Activated T-helper 1 cell treated with anti-CD3 and anti-CD28 coated beads, Interleukin-12 subunit alpha, Interleukin-12 subunit beta, Interleukin-2, Interleukin-4 antibody, amounts not matched to agents 30 ng/mL and 10 ng/mL and 1 ng/mL, durations not matched to agents 14 hours and 24 hours and 36 hours (primary cell): ENCODE measurements at regions not wholly inside any gene's neighbourhood (a gene's known extent, or its start where the extent isn't known, plus 50 kb on each side); places are given as distances from the start of the nearest gene placed in this dataset.

ENCODE experiments used
- DNase-seq: peaks from one replicate; pipeline ENCODE4 v3.0.0; 2021; ENCODE audit warnings: low spot score
- H3K27ac Mint-ChIP-seq: one replicate; pipeline ENCODE4 v1.8.0; 2021; ENCODE audit warnings: mild to moderate bottlenecking, mixed read lengths
- H3K27me3 Mint-ChIP-seq: one replicate; pipeline ENCODE4 v1.8.0; 2022; ENCODE audit warnings: mild to moderate bottlenecking, moderate library complexity, mixed read lengths; ENCODE audit not compliant: insufficient read depth
- H3K36me3 Mint-ChIP-seq: one replicate; pipeline ENCODE4 v1.8.0; 2021; ENCODE audit warnings: low read depth, mixed read lengths
- H3K4me1 Mint-ChIP-seq: one replicate; pipeline ENCODE4 v1.8.0; 2021; ENCODE audit warnings: low read depth, mixed read lengths
- H3K4me3 Mint-ChIP-seq: one replicate; pipeline ENCODE4 v1.8.0; 2021; ENCODE audit warnings: mild to moderate bottlenecking, moderate library complexity, mixed read lengths
- H3K9me3 Mint-ChIP-seq: one replicate; pipeline ENCODE4 v1.8.0; 2021; ENCODE audit warnings: mixed read lengths
- intact Hi-C: fragments of 100-400 bp; cut with micrococcal nuclease; formaldehyde crosslinking; loops from one replicate; pipeline ENCODE4 v1.15.1; 2024

- intact Hi-C loops, result no loop called here
- no peak overlapping the region for H3K27ac Mint-ChIP-seq
- H3K27me3 Mint-ChIP-seq, result peaks cover 11% of the 10 kb centered on the region
- H3K4me3 Mint-ChIP-seq, result no peak overlapping the region
- DNase-seq, result no peak
- peaks cover 4% of the 10 kb centered on the region for H3K4me1 Mint-ChIP-seq
- H3K9me3 Mint-ChIP-seq, result peaks cover 18% of the 10 kb centered on the region
- H3K36me3 Mint-ChIP-seq, result no peaks in the 10 kb centered on the region
These were observed 431.1 kb upstream of the CDH4 start for GRCh38 chr20:60820918-60821317.

GRCh38 chr20:60822699-60823607 is 429.1 kb upstream of the CDH4 start:
- H3K4me3 Mint-ChIP-seq, result no peak overlapping the region
- no peak overlapping the region for H3K27ac Mint-ChIP-seq
- no peak for DNase-seq
- intact Hi-C loops, result no loop called here
- H3K9me3 Mint-ChIP-seq, result peaks cover 5% of the 10 kb centered on the region
- H3K4me1 Mint-ChIP-seq, result peaks cover 4% of the 10 kb centered on the region
- H3K36me3 Mint-ChIP-seq, result no peaks in the 10 kb centered on the region
- peaks cover 11% of the 10 kb centered on the region for H3K27me3 Mint-ChIP-seq

- Mint-ChIP-seq H3K9me3 (no peaks in the 10 kb centered on the region), H3K27ac (no peak overlapping the region), H3K27me3 (peaks cover 4% of the 10 kb centered on the region), H3K4me1 (no peaks in the 10 kb centered on the region), H3K4me3 (no peak overlapping the region), H3K36me3 (no peaks in the 10 kb centered on the region)
- intact Hi-C loops, result no loop called here
- DNase-seq, result no peak
These were observed 416.2 kb upstream of the CDH4 start for GRCh38 chr20:60835876-60836275.

GRCh38 chr20:60837173-60837770 is 414.8 kb upstream of the CDH4 start:
- no peaks in the 10 kb centered on the region for H3K4me1 Mint-ChIP-seq
- no peak overlapping the region for H3K27ac Mint-ChIP-seq
- peaks cover 3% of the 10 kb centered on the region for H3K27me3 Mint-ChIP-seq
- no peaks in the 10 kb centered on the region for H3K36me3 Mint-ChIP-seq
- H3K4me3 Mint-ChIP-seq, result no peak overlapping the region
- intact Hi-C loops, result no loop called here
- DNase-seq, result no peak
- H3K9me3 Mint-ChIP-seq, result no peaks in the 10 kb centered on the region

GRCh38 chr20:60838297-60838696 is 413.8 kb upstream of the CDH4 start:
- Mint-ChIP-seq H3K27ac (no peak overlapping the region), H3K9me3 (no peaks in the 10 kb centered on the region), H3K36me3 (no peaks in the 10 kb centered on the region), H3K4me3 (no peak overlapping the region), H3K27me3 (peaks cover 3% of the 10 kb centered on the region), H3K4me1 (no peaks in the 10 kb centered on the region)
- no peak for DNase-seq
- intact Hi-C loops, result no loop called here

GRCh38 chr20:60840971-60841370 is 411.1 kb upstream of the CDH4 start:
- no peaks in the 10 kb centered on the region for H3K9me3 Mint-ChIP-seq
- H3K27ac Mint-ChIP-seq, result no peak overlapping the region

GRCh38 chr20:60845146-60845545 is 406.9 kb upstream of the CDH4 start:
- Mint-ChIP-seq H3K4me3 (no peak overlapping the region), H3K4me1 (no peaks in the 10 kb centered on the region), H3K27ac (no peak overlapping the region), H3K36me3 (no peaks in the 10 kb centered on the region), H3K9me3 (no peaks in the 10 kb centered on the region), H3K27me3 (no peaks in the 10 kb centered on the region)
- DNase-seq, result no peak
- intact Hi-C loops, result no loop called here

More at GRCh38 chr20:60840971-60841370, 411.1 kb upstream of the CDH4 start:
- intact Hi-C loops, result no loop called here
- Mint-ChIP-seq H3K4me1 (no peaks in the 10 kb centered on the region), H3K27me3 (peaks cover 3% of the 10 kb centered on the region), H3K4me3 (no peak overlapping the region), H3K36me3 (no peaks in the 10 kb centered on the region)
- DNase-seq, result no peak

- H3K4me3 Mint-ChIP-seq, result no peak overlapping the region
- no peak for DNase-seq
- intact Hi-C loops, result no loop called here
- H3K27ac Mint-ChIP-seq, result no peak overlapping the region
- H3K36me3 Mint-ChIP-seq, result no peaks in the 10 kb centered on the region
- no peaks in the 10 kb centered on the region for H3K4me1 Mint-ChIP-seq
- H3K9me3 Mint-ChIP-seq, result peaks cover 7% of the 10 kb centered on the region
- H3K27me3 Mint-ChIP-seq, result no peaks in the 10 kb centered on the region
These were observed 400.0 kb upstream of the CDH4 start for GRCh38 chr20:60851826-60852704.

GRCh38 chr20:60857708-60858107 is 394.4 kb upstream of the CDH4 start:
- no peaks in the 10 kb centered on the region for H3K4me1 Mint-ChIP-seq
- peaks cover 7% of the 10 kb centered on the region for H3K9me3 Mint-ChIP-seq
- intact Hi-C loops, result no loop called here
- H3K4me3 Mint-ChIP-seq, result no peak overlapping the region
- no peak overlapping the region for H3K27ac Mint-ChIP-seq
- DNase-seq, result no peak
- H3K27me3 Mint-ChIP-seq, result no peaks in the 10 kb centered on the region
- H3K36me3 Mint-ChIP-seq, result no peaks in the 10 kb centered on the region

- H3K27ac Mint-ChIP-seq, result no peak overlapping the region
- intact Hi-C loops, result no loop called here
These were observed 389.5 kb upstream of the CDH4 start for GRCh38 chr20:60862601-60863000.

GRCh38 chr20:60863548-60863947 is 388.5 kb upstream of the CDH4 start:
- Mint-ChIP-seq H3K9me3 (no peaks in the 10 kb centered on the region), H3K27me3 (no peaks in the 10 kb centered on the region), H3K4me3 (no peak overlapping the region), H3K4me1 (no peaks in the 10 kb centered on the region), H3K36me3 (no peaks in the 10 kb centered on the region), H3K27ac (no peak overlapping the region)
- DNase-seq, result no peak
- intact Hi-C loops, result no loop called here

More at GRCh38 chr20:60862601-60863000, 389.5 kb upstream of the CDH4 start:
- Mint-ChIP-seq H3K9me3 (no peaks in the 10 kb centered on the region), H3K4me1 (no peaks in the 10 kb centered on the region), H3K27me3 (no peaks in the 10 kb centered on the region), H3K36me3 (no peaks in the 10 kb centered on the region), H3K4me3 (no peak overlapping the region)
- DNase-seq, result no peak

GRCh38 chr20:60867589-60867988 is 384.5 kb upstream of the CDH4 start:
- intact Hi-C loops, result no loop called here
- Mint-ChIP-seq H3K9me3 (no peaks in the 10 kb centered on the region), H3K27me3 (no peaks in the 10 kb centered on the region), H3K4me1 (no peaks in the 10 kb centered on the region), H3K27ac (no peak overlapping the region), H3K4me3 (no peak overlapping the region), H3K36me3 (no peaks in the 10 kb centered on the region)
- DNase-seq, result no peak
